GM23248 (cell line): ENCODE measurements at regions not wholly inside any gene's neighbourhood (a gene's known extent, or its start where the extent isn't known, plus 50 kb on each side); places are given as distances from the start of the nearest gene placed in this dataset.

ENCODE experiments used
- EZH2 ChIP-seq: fragments of 200-600 bp; sonication (generic); IDR thresholded peaks from 2 replicates; pipeline ENCODE4 v1.6.1; 2018; ENCODE audit warnings: antibody characterized with exemption, mild to moderate bottlenecking; ENCODE audit not compliant: insufficient read depth, poor library complexity, severe bottlenecking
- EZH2phosphoT487 ChIP-seq: fragments of 200-600 bp; sonication (generic); IDR thresholded peaks from 2 replicates; pipeline ENCODE4 v1.6.1; 2018; ENCODE audit warnings: antibody characterized with exemption, moderate library complexity, mild to moderate bottlenecking, low read depth; ENCODE audit not compliant: insufficient read depth

GRCh38 chr16:52613508-52613907, 66.6 kb upstream of the TOX3 start:
- no peak for TF ChIP-seq EZH2phosphoT487
- no peak for TF ChIP-seq EZH2
